ENCODE measurements at regions not wholly inside any gene's neighbourhood (a gene's known extent, or its start where the extent isn't known, plus 50 kb on each side); places are given as distances from the start of the nearest gene placed in this dataset.
"Not testable (repeated sequence)": the region's sequence is repeated elsewhere in the genome, so short reads cannot be mapped to it uniquely, and the experiment has no call there.

DNA sequence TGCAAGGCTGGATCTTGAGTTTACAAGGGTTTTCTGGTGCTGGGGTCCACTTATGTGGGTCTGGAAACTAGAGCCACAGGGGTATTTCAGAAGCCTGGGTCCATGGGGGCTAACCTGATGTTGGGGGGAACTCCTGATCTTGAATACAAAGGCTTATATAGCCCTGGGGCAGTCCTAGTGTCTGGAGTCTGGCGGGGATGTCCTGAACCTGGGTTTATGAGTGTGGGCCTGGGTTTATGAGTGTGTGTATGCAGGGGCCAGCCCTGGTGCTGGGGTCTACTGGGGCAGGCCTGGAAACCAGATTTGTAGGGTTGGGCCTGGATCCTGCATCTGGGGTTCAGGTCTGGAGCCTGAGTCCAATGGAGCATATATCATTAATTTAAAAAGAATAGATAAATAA is 146.5 kb upstream of the C1GALT1 start:
- Histone ChIP-seq H3K9me3 (ENCODE audit: low read depth) (no peaks in the 10 kb centered on the region), H3F3A (ENCODE audit: insufficient read depth) (no peaks in the 10 kb centered on the region), H3K9ac (no peak overlapping the region), H2AFZ (no peak overlapping the region), H3K27ac (no peak overlapping the region), H4K20me1 (ENCODE audit: insufficient read depth) (no peaks in the 10 kb centered on the region), H3K4me1 (ENCODE audit: insufficient read depth) (no peaks in the 10 kb centered on the region), H3K4me3 (no peak overlapping the region), H3K79me2 (ENCODE audit: insufficient read depth) (no peaks in the 10 kb centered on the region), H3K36me3 (ENCODE audit: low read depth) (no peaks in the 10 kb centered on the region), H3K27me3 (replicated peaks; ENCODE audit: insufficient read depth) (no peaks in the 10 kb centered on the region), H3K4me2 (ENCODE audit: unreplicated experiment) (no peak overlapping the region), H3K9me2 (ENCODE audit: insufficient read depth) (no peaks in the 10 kb centered on the region)
- no peak for DNase-seq
- TF ChIP-seq EZH2phosphoT487 (IDR thresholded peaks at IDR 0.05; ENCODE audit: insufficient read depth, low read depth): no peak
- TF ChIP-seq EZH2 (IDR thresholded peaks at IDR 0.05; ENCODE audit: insufficient read depth, poor library complexity, severe bottlenecking): no peak
- in situ Hi-C loops (cut with MboI): no loop called here
- 7 to 21% methylated on average over 1 of the region's 1 CpG for WGBS, 2 experiments (ENCODE audit: low coverage in 1 of 2, low lambda C conversion rate in 2 of 2, missing lambda C conversion rate in 2 of 2)

DNA sequence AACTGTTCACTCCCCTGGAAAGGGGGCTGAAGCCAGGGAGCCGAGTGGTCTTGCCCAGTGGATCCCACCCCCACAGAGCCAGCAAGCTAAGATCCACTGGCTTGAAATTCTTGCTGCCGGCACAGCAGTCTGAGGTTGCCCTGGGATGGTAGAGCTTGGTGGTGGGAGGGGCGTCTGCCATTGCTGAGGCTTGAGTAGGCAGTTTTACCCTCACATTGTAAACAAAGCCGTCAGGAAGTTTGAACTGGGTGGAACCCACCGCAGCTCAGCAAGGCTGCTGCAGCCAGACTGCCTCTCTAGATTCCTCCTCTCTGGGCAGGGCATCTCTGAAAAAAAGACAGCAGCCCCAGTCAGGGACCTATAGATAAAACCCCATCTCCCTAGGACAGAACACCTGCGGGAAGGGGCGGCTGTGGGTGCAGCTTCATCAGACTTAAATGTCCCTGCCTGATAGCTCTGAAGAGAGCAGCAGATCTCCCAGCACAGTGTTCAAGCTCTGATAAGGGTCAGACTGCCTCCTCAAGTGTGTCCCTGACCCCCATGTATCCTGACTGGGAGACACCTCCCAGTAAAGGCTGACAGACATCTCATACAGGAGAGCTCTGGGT is 140.0 kb upstream of the C1GALT1 start:
- H3K9me2 ChIP-seq (ENCODE audit: insufficient read depth); in situ Hi-C loops (cut with MboI); H3K27ac ChIP-seq; DNase-seq; H3K79me2 ChIP-seq (ENCODE audit: insufficient read depth); H3F3A ChIP-seq (ENCODE audit: insufficient read depth); H3K9me3 ChIP-seq (ENCODE audit: low read depth); H3K27me3 ChIP-seq (replicated peaks; ENCODE audit: insufficient read depth); H3K36me3 ChIP-seq (ENCODE audit: low read depth); H2AFZ ChIP-seq; H4K20me1 ChIP-seq (ENCODE audit: insufficient read depth); H3K4me3 ChIP-seq; H3K4me2 ChIP-seq (ENCODE audit: unreplicated experiment); H3K4me1 ChIP-seq (ENCODE audit: insufficient read depth); H3K9ac ChIP-seq: not testable (repeated sequence)
- WGBS, 2 experiments (ENCODE audit: low coverage in 1 of 2, low lambda C conversion rate in 2 of 2, missing lambda C conversion rate in 2 of 2): 45 to 52% methylated on average over 7 of the region's 7 CpGs

DNA sequence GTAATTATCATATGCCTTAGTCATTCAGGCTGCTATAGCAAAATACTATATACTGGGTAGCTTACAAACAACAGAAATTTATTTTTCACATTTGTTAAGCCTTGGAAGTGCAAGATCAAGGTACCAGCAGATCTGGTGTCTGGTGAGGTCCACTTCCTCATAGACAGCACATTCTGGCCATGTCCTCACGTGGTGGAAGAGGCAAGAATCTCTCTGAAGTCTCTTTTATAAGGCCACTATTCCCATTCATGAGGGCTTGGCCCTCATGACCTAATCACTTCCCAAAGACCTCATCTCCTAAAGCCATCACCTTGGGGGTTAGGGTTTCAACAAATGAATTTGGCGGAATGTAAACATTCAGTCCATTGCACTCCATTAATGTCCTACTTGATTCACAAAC is 137.5 kb upstream of the C1GALT1 start:
- Histone ChIP-seq H4K20me1 (ENCODE audit: insufficient read depth) (no peaks in the 10 kb centered on the region), H3K27ac (no peak overlapping the region), H3K4me2 (ENCODE audit: unreplicated experiment) (no peak overlapping the region), H3F3A (ENCODE audit: insufficient read depth) (no peaks in the 10 kb centered on the region), H3K36me3 (ENCODE audit: low read depth) (no peaks in the 10 kb centered on the region), H3K4me1 (ENCODE audit: insufficient read depth) (no peaks in the 10 kb centered on the region), H3K27me3 (replicated peaks; ENCODE audit: insufficient read depth) (no peaks in the 10 kb centered on the region), H2AFZ (no peak overlapping the region), H3K9me3 (ENCODE audit: low read depth) (no peaks in the 10 kb centered on the region), H3K79me2 (ENCODE audit: insufficient read depth) (no peaks in the 10 kb centered on the region), H3K9me2 (ENCODE audit: insufficient read depth) (no peaks in the 10 kb centered on the region), H3K9ac (no peak overlapping the region), H3K4me3 (no peak overlapping the region)
- no peak for DNase-seq
- in situ Hi-C loops (cut with MboI): no loop called here
- 3 to 6% methylated on average over 2 of the region's 2 CpGs for WGBS, 2 experiments (ENCODE audit: low coverage in 1 of 2, low lambda C conversion rate in 2 of 2, missing lambda C conversion rate in 2 of 2)
- TF ChIP-seq EZH2 (IDR thresholded peaks at IDR 0.05; ENCODE audit: insufficient read depth, poor library complexity, severe bottlenecking) (no peak), EZH2phosphoT487 (IDR thresholded peaks at IDR 0.05; ENCODE audit: insufficient read depth, low read depth) (no peak)

DNA sequence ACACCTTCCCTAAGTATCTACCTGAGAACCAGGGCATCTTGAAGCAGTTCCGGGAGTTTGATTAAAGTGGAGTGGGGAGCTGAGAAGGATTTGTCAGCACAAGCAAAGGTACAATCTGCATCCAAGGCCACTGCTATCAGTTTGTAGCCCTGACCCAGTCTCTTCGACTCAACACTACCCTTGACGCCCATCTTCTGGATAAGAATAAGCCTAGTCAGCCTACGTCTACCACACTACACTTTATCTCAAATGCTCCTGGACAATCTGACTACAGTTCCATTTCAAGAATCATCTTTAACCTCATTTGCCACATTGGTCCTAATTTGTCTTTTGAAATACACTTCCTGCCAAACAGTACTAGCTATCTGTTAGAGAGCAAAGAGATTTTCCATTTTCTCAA is 134.1 kb upstream of the C1GALT1 start:
- H3K36me3 ChIP-seq (ENCODE audit: low read depth): no peaks in the 10 kb centered on the region
- H3K4me3 ChIP-seq: no peak overlapping the region
- H3K9me2 ChIP-seq (ENCODE audit: insufficient read depth): no peaks in the 10 kb centered on the region
- no peak overlapping the region for H3K4me2 ChIP-seq (ENCODE audit: unreplicated experiment)
- in situ Hi-C loops (cut with MboI): no loop called here
- TF ChIP-seq EZH2phosphoT487 (IDR thresholded peaks at IDR 0.05; ENCODE audit: insufficient read depth, low read depth): no peak
- TF ChIP-seq EZH2 (IDR thresholded peaks at IDR 0.05; ENCODE audit: insufficient read depth, poor library complexity, severe bottlenecking): no peak
- no peak for DNase-seq
- H3K27me3 ChIP-seq (replicated peaks; ENCODE audit: insufficient read depth): no peaks in the 10 kb centered on the region
- no peak overlapping the region for H3K9ac ChIP-seq
- H3K79me2 ChIP-seq (ENCODE audit: insufficient read depth): no peaks in the 10 kb centered on the region
- H3F3A ChIP-seq (ENCODE audit: insufficient read depth): no peaks in the 10 kb centered on the region
- H3K27ac ChIP-seq: no peak overlapping the region
- no peak overlapping the region for H2AFZ ChIP-seq
- H3K4me1 ChIP-seq (ENCODE audit: insufficient read depth): no peaks in the 10 kb centered on the region
- H4K20me1 ChIP-seq (ENCODE audit: insufficient read depth): no peaks in the 10 kb centered on the region
- no peaks in the 10 kb centered on the region for H3K9me3 ChIP-seq (ENCODE audit: low read depth)
- WGBS, 2 experiments (ENCODE audit: low coverage in 1 of 2, low lambda C conversion rate in 2 of 2, missing lambda C conversion rate in 2 of 2): 32 to 54% methylated on average over 4 of the region's 4 CpGs

Measured in GM23248 (cell line).